HG03442 (cell line): ENCODE measurements at regions not wholly inside any gene's neighbourhood (a gene's known extent, or its start where the extent isn't known, plus 50 kb on each side); places are given as distances from the start of the nearest gene placed in this dataset.

ENCODE experiments used
- ATAC-seq: cut with Tn5 transposase; IDR thresholded peaks from one replicate; pipeline ENCODE4 v1.9.1; 2021; ENCODE audit warnings: mild to moderate bottlenecking, moderate library complexity; ENCODE audit not compliant: unreplicated experiment

GRCh38 chr13:77383097-77383496 lies 56.2 kb upstream of the MYCBP2 start:
- ATAC-seq = no peak

- no peak for ATAC-seq
Measured at GRCh38 chr13:77381059-77381458, 54.2 kb upstream of the MYCBP2 start.

GRCh38 chr13:77379508-77379907 lies 52.6 kb upstream of the MYCBP2 start:
- ATAC-seq = no peak

GRCh38 chr13:77378662-77379061 lies 51.8 kb upstream of the MYCBP2 start:
- ATAC-seq = no peak

GRCh38 chr13:77377016-77377415 lies 50.1 kb upstream of the MYCBP2 start:
- no peak for ATAC-seq
